ENCODE measurements at regions not wholly inside any gene's neighbourhood (a gene's known extent, or its start where the extent isn't known, plus 50 kb on each side); places are given as distances from the start of the nearest gene placed in this dataset.

GRCh38 chr16:35249051-35249450 lies 1789.6 kb downstream of the TP53TG3F start:
- Histone ChIP-seq H3K27me3 (ENCODE audit: insufficient read depth in 3 of 3, low read length in 2 of 3) (no peaks in the 10 kb centered on the region), H3K36me3 (ENCODE audit: insufficient read depth in 1 of 2, low read depth in 1 of 2) (no peaks in the 10 kb centered on the region), H3K9me3 (no peaks in the 10 kb centered on the region), H3K27ac (no peak overlapping the region), H3K4me1 (no peaks in the 10 kb centered on the region), H3K4me3 (no peak overlapping the region)
- intact Hi-C loops (cut with DNase I): no loop called here
- ATAC-seq (no peak), DNase-seq (no peak)
- TF ChIP-seq, protein P1, sequence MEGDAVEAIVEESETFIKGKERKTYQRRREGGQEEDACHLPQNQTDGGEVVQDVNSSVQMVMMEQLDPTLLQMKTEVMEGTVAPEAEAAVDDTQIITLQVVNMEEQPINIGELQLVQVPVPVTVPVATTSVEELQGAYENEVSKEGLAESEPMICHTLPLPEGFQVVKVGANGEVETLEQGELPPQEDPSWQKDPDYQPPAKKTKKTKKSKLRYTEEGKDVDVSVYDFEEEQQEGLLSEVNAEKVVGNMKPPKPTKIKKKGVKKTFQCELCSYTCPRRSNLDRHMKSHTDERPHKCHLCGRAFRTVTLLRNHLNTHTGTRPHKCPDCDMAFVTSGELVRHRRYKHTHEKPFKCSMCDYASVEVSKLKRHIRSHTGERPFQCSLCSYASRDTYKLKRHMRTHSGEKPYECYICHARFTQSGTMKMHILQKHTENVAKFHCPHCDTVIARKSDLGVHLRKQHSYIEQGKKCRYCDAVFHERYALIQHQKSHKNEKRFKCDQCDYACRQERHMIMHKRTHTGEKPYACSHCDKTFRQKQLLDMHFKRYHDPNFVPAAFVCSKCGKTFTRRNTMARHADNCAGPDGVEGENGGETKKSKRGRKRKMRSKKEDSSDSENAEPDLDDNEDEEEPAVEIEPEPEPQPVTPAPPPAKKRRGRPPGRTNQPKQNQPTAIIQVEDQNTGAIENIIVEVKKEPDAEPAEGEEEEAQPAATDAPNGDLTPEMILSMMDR (IDR thresholded peaks at IDR 0.05): no peak
- WGBS, 3 donors: 4 to 8% (median 4%) methylated on average over 1 of the region's 1 CpG

DNA sequence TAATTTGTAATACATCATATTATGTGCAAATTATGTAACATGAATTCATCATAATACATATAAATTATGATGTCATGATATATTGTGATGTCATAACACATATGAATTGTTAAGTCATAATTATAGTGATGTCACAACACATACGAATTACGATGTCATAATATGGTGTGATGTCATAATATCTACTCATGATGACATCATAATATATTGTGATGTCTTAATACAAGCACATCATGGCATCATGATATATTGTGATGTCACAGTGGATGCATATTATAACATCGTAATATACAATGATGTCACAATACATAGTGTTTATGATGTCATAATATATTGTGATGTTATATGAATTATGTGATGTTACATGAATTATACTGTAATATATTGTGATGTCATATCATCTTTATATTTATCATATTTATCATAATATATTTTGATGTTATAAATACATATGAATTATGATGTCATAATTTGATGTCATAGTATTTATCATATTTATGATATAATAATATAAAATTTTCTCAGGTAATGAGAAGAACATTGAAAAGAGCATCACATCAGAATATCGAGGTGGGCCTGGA lies 1793.0 kb downstream of the TP53TG3F start:
- no peaks in the 10 kb centered on the region for H3K27me3 ChIP-seq (ENCODE audit: insufficient read depth in 3 of 3, low read length in 2 of 3)
- intact Hi-C loops (cut with DNase I): no loop called here
- H3K36me3 ChIP-seq (ENCODE audit: insufficient read depth in 1 of 2, low read depth in 1 of 2): no peaks in the 10 kb centered on the region
- no peak overlapping the region for H3K4me3 ChIP-seq
- H3K9me3 ChIP-seq: peaks cover 6% of the 10 kb centered on the region
- no peak for ATAC-seq
- H3K27ac ChIP-seq: no peak overlapping the region
- DNase-seq: no peak
- no peaks in the 10 kb centered on the region for H3K4me1 ChIP-seq
- WGBS, 3 donors: 79 to 82% (median 80%) methylated on average over 4 of the region's 4 CpGs
- TF ChIP-seq, protein P1 (IDR thresholded peaks at IDR 0.05): no peak

- ATAC-seq (no peak), DNase-seq (no peak)
- no peaks in the 10 kb centered on the region for H3K27me3 ChIP-seq (ENCODE audit: insufficient read depth in 3 of 3, low read length in 2 of 3)
- no peak overlapping the region for H3K4me3 ChIP-seq
- intact Hi-C loops (cut with DNase I): no loop called here
- H3K4me1 ChIP-seq: no peaks in the 10 kb centered on the region
- no peak overlapping the region for H3K27ac ChIP-seq
- peaks cover 6% of the 10 kb centered on the region for H3K9me3 ChIP-seq
- TF ChIP-seq, protein P1 (IDR thresholded peaks at IDR 0.05): no peak
- WGBS, 3 donors: 52 to 61% (median 53%) methylated on average over 31 to 33 of the region's 33 CpGs
- no peaks in the 10 kb centered on the region for H3K36me3 ChIP-seq (ENCODE audit: insufficient read depth in 1 of 2, low read depth in 1 of 2)
These were observed 1795.9 kb downstream of the TP53TG3F start for GRCh38 chr16:35255186-35255803.

GRCh38 chr16:35255816-35256215 lies 1796.4 kb downstream of the TP53TG3F start:
- Histone ChIP-seq H3K27ac (no peak overlapping the region), H3K27me3 (ENCODE audit: insufficient read depth in 3 of 3, low read length in 2 of 3) (no peaks in the 10 kb centered on the region), H3K4me1 (no peaks in the 10 kb centered on the region), H3K9me3 (peaks cover 6% of the 10 kb centered on the region), H3K36me3 (ENCODE audit: insufficient read depth in 1 of 2, low read depth in 1 of 2) (no peaks in the 10 kb centered on the region), H3K4me3 (no peak overlapping the region)
- TF ChIP-seq, protein P1 (IDR thresholded peaks at IDR 0.05): no peak
- ATAC-seq (no peak), DNase-seq (no peak)
- WGBS, 3 donors: 45 to 50% (median 47%) methylated on average over 11 of the region's 11 CpGs
- intact Hi-C loops (cut with DNase I): no loop called here

DNA sequence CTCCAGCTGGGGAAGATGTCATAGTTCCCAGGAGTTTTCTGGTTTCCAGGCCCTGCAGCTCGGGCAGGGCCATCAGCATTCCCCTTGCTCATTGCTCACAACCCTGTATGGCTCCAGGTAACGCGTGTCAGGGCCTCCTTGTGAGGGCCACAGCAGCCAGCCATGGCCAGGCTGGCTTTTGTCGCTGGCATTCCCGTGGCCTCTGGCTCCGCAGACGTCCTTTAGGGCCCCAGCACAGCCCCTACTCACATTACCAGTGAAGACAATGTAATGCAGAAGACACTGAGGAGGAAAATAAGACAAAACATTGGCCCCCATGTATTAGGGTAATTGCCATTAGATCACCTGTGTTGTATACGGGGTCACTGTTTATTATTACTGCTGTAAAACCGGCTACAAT lies 1799.0 kb downstream of the TP53TG3F start:
- Histone ChIP-seq H3K36me3 (ENCODE audit: insufficient read depth in 1 of 2, low read depth in 1 of 2) (no peaks in the 10 kb centered on the region), H3K4me1 (no peaks in the 10 kb centered on the region), H3K9me3 (peaks cover 6% of the 10 kb centered on the region), H3K4me3 (no peak overlapping the region), H3K27me3 (ENCODE audit: insufficient read depth in 3 of 3, low read length in 2 of 3) (no peaks in the 10 kb centered on the region), H3K27ac (no peak overlapping the region)
- ATAC-seq (no peak), DNase-seq (no peak)
- TF ChIP-seq, protein P1 (IDR thresholded peaks at IDR 0.05): no peak
- WGBS, 3 donors: 60 to 74% (median 73%) methylated on average over 9 of the region's 9 CpGs
- intact Hi-C loops (cut with DNase I): no loop called here
